ENCODE measurements at regions not wholly inside any gene's neighbourhood (a gene's known extent, or its start where the extent isn't known, plus 50 kb on each side); places are given as distances from the start of the nearest gene placed in this dataset.

- TF ChIP-seq SUZ12 (IDR thresholded peaks at IDR 0.05) (no peak), PKNOX1 (IDR thresholded peaks at IDR 0.05) (no peak), CTBP1 (IDR thresholded peaks at IDR 0.05; ENCODE audit: borderline replicate concordance) (no peak)
Observed at GRCh38 chr7:84729284-84729683, 457.6 kb downstream of the SEMA3D start.

Data from HEK293T (cell line).